HCT116 (cell line): ENCODE measurements at regions not wholly inside any gene's neighbourhood (a gene's known extent, or its start where the extent isn't known, plus 50 kb on each side); places are given as distances from the start of the nearest gene placed in this dataset.

ENCODE experiments used
- ATAC-seq: fragments of 200-7000 bp; cut with Tn5 transposase; 2 replicates; pipeline ENCODE4 v1.9.1; 2020; ENCODE audit warnings: mild to moderate bottlenecking, moderate library complexity
- BruUV-seq: library from RNA; stranded (reverse); fragments of 400-500 nt; replicated peaks from 2 replicates; lab custom pipeline; 2021; lab: Mats Ljungman, UMichigan
- CTCF ChIA-PET: fragments of 300-600 bp; sonication (Branson Sonifier 250); formaldehyde crosslinking; loops from one replicate; lab custom pipeline; 2021; ENCODE audit warnings: antibody characterized with exemption; lab: Charles Lee
- POLR2A ChIA-PET: fragments of 300-600, 350-600 bp; sonication (Branson Sonifier 250); formaldehyde crosslinking; loops from one replicate; lab custom pipeline; 2021; ENCODE audit warnings: antibody characterized with exemption; lab: Charles Lee
- RAD21 ChIA-PET, 2 experiments: fragments of 300-600 bp; sonication (Branson Sonifier 250); formaldehyde crosslinking; loops; one replicate each; lab custom pipeline; 2023; ENCODE audit warnings: low total read pairs in 2 of 2; ENCODE audit not compliant: uncharacterized antibody in 2 of 2, unreplicated experiment in 2 of 2, low non-redundant PET in 1 of 2; lab: Charles Lee
- DNase-seq: peaks from one replicate; pipeline ENCODE4 v3.0.0-alpha.2; 2010; ENCODE audit warnings: low read depth, low spot score
- H2AFZ ChIP-seq: fragments of 200-600 bp; shearing (Covaris generic), sonication (generic); 2 replicates; pipeline ENCODE4 v1.6.1; 2017; ENCODE audit warnings: low read depth, mixed run types, mixed read lengths, antibody characterized with exemption, low read length; ENCODE audit not compliant: poor library complexity, severe bottlenecking
- H3K27ac ChIP-seq: 2 replicates; pipeline ENCODE4 v1.5.1; 2012; ENCODE audit warnings: low read depth, low read length
- H3K27me3 ChIP-seq: fragments of 200-600 bp; sonication (generic); 2 replicates; pipeline ENCODE4 v1.6.1; 2016; ENCODE audit warnings: mixed run types, low read length, mixed read lengths; ENCODE audit not compliant: insufficient read depth
- H3K36me3 ChIP-seq, 2 experiments: fragments of 200-500 bp in 1 of 2; fragments of 200-600 bp in 1 of 2; sonication (Bioruptor generic) in 1 of 2; sonication (generic) in 1 of 2; 2 replicates each; pipeline versions ENCODE4 v1.5.1 to v1.6.1; 2014 to 2016; ENCODE audit warnings: low read length in 2 of 2, inconsistent platforms in 1 of 2, mixed read lengths in 1 of 2, mixed run types in 1 of 2; ENCODE audit not compliant: insufficient read depth in 2 of 2, control insufficient read depth in 1 of 2
- H3K4me1 ChIP-seq, 2 experiments: fragments of 200-600 bp in 1 of 2; sonication (generic) in 1 of 2; 2 replicates each; pipeline versions ENCODE4 v1.5.1 to v1.6.1; 2012 to 2017; ENCODE audit warnings: low read length in 2 of 2, inconsistent platforms in 1 of 2, mild to moderate bottlenecking in 1 of 2, mixed read lengths in 1 of 2, mixed run types in 1 of 2, moderate library complexity in 1 of 2; ENCODE audit not compliant: insufficient read depth in 2 of 2, control insufficient read depth in 1 of 2
- H3K4me2 ChIP-seq: fragments of 200-600 bp; sonication (generic); 2 replicates; pipeline ENCODE4 v1.6.1; 2017; ENCODE audit warnings: mixed run types, low read length, mixed read lengths
- H3K4me3 ChIP-seq, 2 experiments: fragments of 200-600 bp in 1 of 2; sonication (generic) in 1 of 2; replicated peaks in 1 of 2; 2 replicates each; pipeline ENCODE4 v1.5.1; 2011 to 2016; ENCODE audit warnings: low read length in 2 of 2, control low read depth in 1 of 2, low read depth in 1 of 2, mild to moderate bottlenecking in 1 of 2, mixed read lengths in 1 of 2, mixed run types in 1 of 2
- H3K79me2 ChIP-seq: fragments of 200-600 bp; sonication (generic); 2 replicates; pipeline ENCODE4 v1.6.1; 2017; ENCODE audit warnings: mild to moderate bottlenecking, mixed run types, low read length, moderate library complexity, mixed read lengths; ENCODE audit not compliant: insufficient read depth
- H3K9ac ChIP-seq: fragments of 200-600 bp; sonication (generic); 2 replicates; pipeline ENCODE4 v1.6.1; 2016; ENCODE audit warnings: low read length, mixed read lengths
- H3K9me2 ChIP-seq: fragments of 200-600 bp; sonication (generic), shearing (Covaris generic); 2 replicates; pipeline ENCODE4 v1.6.1; 2017; ENCODE audit warnings: mixed run types, mild to moderate bottlenecking, moderate library complexity; ENCODE audit not compliant: insufficient read depth
- H3K9me3 ChIP-seq, 2 experiments: fragments of 200-500 bp in 1 of 2; fragments of 200-600 bp in 1 of 2; sonication (Bioruptor generic) in 1 of 2; sonication (generic) in 1 of 2; 2 replicates each; pipeline ENCODE4 v1.6.1; 2014 to 2017; ENCODE audit warnings: low read length in 2 of 2, mixed read lengths in 2 of 2, inconsistent platforms in 1 of 2, low read depth in 1 of 2, mild to moderate bottlenecking in 1 of 2, mixed run types in 1 of 2, moderate library complexity in 1 of 2; ENCODE audit not compliant: control insufficient read depth in 1 of 2, insufficient read depth in 1 of 2
- H4K20me1 ChIP-seq: fragments of 200-600 bp; sonication (generic), shearing (Covaris generic); 2 replicates; pipeline ENCODE4 v1.6.1; 2017; ENCODE audit warnings: mixed run types, mild to moderate bottlenecking, moderate library complexity; ENCODE audit not compliant: insufficient read depth
- ATF3 ChIP-seq: IDR thresholded peaks from 2 replicates; pipeline ENCODE4 v1.6.1; 2012
- CBX3 ChIP-seq: IDR thresholded peaks from 2 replicates; pipeline ENCODE4 v1.6.1; 2012; ENCODE audit warnings: low read depth
- EGR1 ChIP-seq: IDR thresholded peaks from 2 replicates; pipeline ENCODE4 v1.6.1; 2012; ENCODE audit warnings: low read depth
- ELF1 ChIP-seq: IDR thresholded peaks from 2 replicates; pipeline ENCODE4 v1.6.1; 2012; ENCODE audit warnings: low read depth, borderline replicate concordance
- EZH2 ChIP-seq: fragments of 200-600 bp; sonication (generic); IDR thresholded peaks from 2 replicates; pipeline ENCODE4 v1.6.1; 2017; ENCODE audit warnings: antibody characterized with exemption, mixed run types
- POLR2AphosphoS5 ChIP-seq: IDR thresholded peaks from 2 replicates; pipeline ENCODE4 v1.6.1; 2011; ENCODE audit warnings: mild to moderate bottlenecking, low read depth, low read length, moderate library complexity
- RAD21 ChIP-seq: IDR thresholded peaks from 2 replicates; pipeline ENCODE4 v1.6.1; 2012; ENCODE audit warnings: low read depth, mild to moderate bottlenecking
- SIN3A ChIP-seq: IDR thresholded peaks from 2 replicates; pipeline ENCODE4 v1.6.1; 2012; ENCODE audit warnings: low read depth
- SRF ChIP-seq: IDR thresholded peaks from 2 replicates; pipeline ENCODE4 v1.6.1; 2012; ENCODE audit warnings: low read depth
- TCF7L2 ChIP-seq: IDR thresholded peaks from 2 replicates; pipeline ENCODE4 v1.7.0; 2011; ENCODE audit warnings: borderline replicate concordance, inconsistent platforms; ENCODE audit not compliant: insufficient read depth, insufficient read length; ENCODE audit errors: extremely low read depth
- ZBTB33 ChIP-seq: IDR thresholded peaks from 2 replicates; pipeline ENCODE4 v1.6.1; 2011; ENCODE audit warnings: mild to moderate bottlenecking, low read length, moderate library complexity; ENCODE audit not compliant: insufficient replicate concordance; ENCODE audit errors: extremely low read depth
- intact Hi-C: fragments of 100-400 bp; cut with micrococcal nuclease; formaldehyde crosslinking; loops from 2 replicates; pipeline ENCODE4 v1.10.0; 2022

- ATAC-seq (no peak), DNase-seq (no peak)
- H3K27me3 ChIP-seq = no peaks in the 10 kb centered on the region
- ChIA-PET RAD21 (no interaction called here), POLR2A (no interaction called here), CTCF (no interaction called here)
- no peaks in the 10 kb centered on the region for H4K20me1 ChIP-seq
- no peak overlapping the region for H3K4me3 ChIP-seq
- no peak overlapping the region for H2AFZ ChIP-seq
- intact Hi-C loops = no loop called here
- H3K27ac ChIP-seq = no peak overlapping the region
- H3K9me2 ChIP-seq = no peaks in the 10 kb centered on the region
- H3K4me2 ChIP-seq = no peak overlapping the region
- H3K36me3 ChIP-seq = no peaks in the 10 kb centered on the region
- no peaks in the 10 kb centered on the region; a peak in 1 of 4 replicates for H3K4me1 ChIP-seq
- no peak overlapping the region for H3K9ac ChIP-seq
- no peaks in the 10 kb centered on the region for H3K9me3 ChIP-seq
- no peaks in the 10 kb centered on the region for H3K79me2 ChIP-seq
- TF ChIP-seq ZBTB33 (no peak), ATF3 (no peak), POLR2AphosphoS5 (no peak), SIN3A (no peak), SRF (no peak), CBX3 (no peak), ELF1 (no peak), EZH2 (no peak), EGR1 (no peak), RAD21 (no peak), TCF7L2 (no peak)
- BruUV-seq = no TSS peak
Measured at GRCh38 chr10:11668847-11669610, 57.6 kb upstream of the USP6NL start.
